OCI-LY1 (cell line): ENCODE measurements at regions not wholly inside any gene's neighbourhood (a gene's known extent, or its start where the extent isn't known, plus 50 kb on each side); places are given as distances from the start of the nearest gene placed in this dataset.

Experiments used
- H2AFZ ChIP-seq: fragments of 200-600 bp; sonication (generic), shearing (Covaris generic); 2 replicates; pipeline ENCODE4 v1.6.0; 2014; ENCODE audit warnings: antibody characterized with exemption, mild to moderate bottlenecking, low read length
- H3F3A ChIP-seq: fragments of 200-600 bp; sonication (generic), shearing (Covaris generic); 2 replicates; pipeline ENCODE4 v1.6.0; 2014; ENCODE audit warnings: mild to moderate bottlenecking, antibody characterized with exemption, low read length, moderate library complexity; ENCODE audit not compliant: insufficient read depth
- H3K27ac ChIP-seq: fragments of 200-600 bp; sonication (generic); 2 replicates; pipeline ENCODE4 v1.5.1; 2014; ENCODE audit warnings: low read length, mixed run types, mild to moderate bottlenecking, low read depth; ENCODE audit not compliant: poor library complexity, severe bottlenecking
- H3K27me3 ChIP-seq: fragments of 200-600 bp; sonication (generic); 2 replicates; pipeline ENCODE4 v1.6.0; 2014; ENCODE audit warnings: antibody characterized with exemption, mild to moderate bottlenecking, low read length, moderate library complexity; ENCODE audit not compliant: insufficient read depth
- H3K36me3 ChIP-seq: fragments of 200-600 bp; sonication (generic); 2 replicates; pipeline ENCODE4 v1.6.1; 2014; ENCODE audit warnings: mild to moderate bottlenecking, antibody characterized with exemption, low read length, moderate library complexity, mixed read lengths; ENCODE audit not compliant: insufficient read depth
- H3K4me1 ChIP-seq: fragments of 200-600 bp; sonication (generic); 2 replicates; pipeline ENCODE4 v1.5.1; 2014; ENCODE audit warnings: mild to moderate bottlenecking, low read length, moderate library complexity; ENCODE audit not compliant: insufficient read depth, severe bottlenecking
- H3K4me2 ChIP-seq: fragments of 200-600 bp; sonication (generic), shearing (Covaris generic); 2 replicates; pipeline ENCODE4 v1.6.1; 2014; ENCODE audit warnings: low read length
- H3K4me3 ChIP-seq: fragments of 200-600 bp; sonication (generic); 2 replicates; pipeline ENCODE4 v1.5.1; 2014; ENCODE audit warnings: low read length, low read depth, mild to moderate bottlenecking, mixed read lengths; ENCODE audit not compliant: poor library complexity, severe bottlenecking
- H3K79me2 ChIP-seq: fragments of 200-600 bp; shearing (Covaris generic); 2 replicates; pipeline ENCODE4 v1.6.1; 2016; ENCODE audit warnings: mixed run types, low read length, mixed read lengths; ENCODE audit not compliant: insufficient read depth
- H3K9ac ChIP-seq: fragments of 200-600 bp; sonication (generic), shearing (Covaris generic); 2 replicates; pipeline ENCODE4 v1.6.1; 2014; ENCODE audit warnings: mild to moderate bottlenecking, low read length, mixed read lengths
- H3K9me2 ChIP-seq: fragments of 200-600 bp; sonication (generic), shearing (Covaris generic); 2 replicates; pipeline ENCODE4 v1.6.1; 2014; ENCODE audit warnings: low read depth, mild to moderate bottlenecking, low read length, mixed read lengths
- H3K9me3 ChIP-seq: fragments of 200-600 bp; shearing (Covaris generic); 2 replicates; pipeline ENCODE4 v1.6.1; 2014; ENCODE audit warnings: low read length, mixed read lengths
- H4K20me1 ChIP-seq: fragments of 200-600 bp; sonication (generic), shearing (Covaris generic); 2 replicates; pipeline ENCODE4 v1.6.0; 2016; ENCODE audit warnings: mild to moderate bottlenecking, low read length; ENCODE audit not compliant: insufficient read depth
- EZH2 ChIP-seq: fragments of 200-600 bp; sonication (generic), shearing (Covaris generic); IDR thresholded peaks from 2 replicates; pipeline ENCODE4 v1.8.0; 2017; ENCODE audit warnings: borderline replicate concordance, mixed run types, mild to moderate bottlenecking, antibody characterized with exemption, low read length, moderate library complexity, mixed read lengths
- TF ChIP-seq, protein P1 (sequence below): fragments of 200-600 bp; sonication (generic), shearing (Covaris generic); IDR thresholded peaks from 2 replicates; pipeline ENCODE4 v1.5.1; 2017; ENCODE audit warnings: mild to moderate bottlenecking, antibody characterized with exemption, low read length, moderate library complexity, mixed read lengths

DNA sequence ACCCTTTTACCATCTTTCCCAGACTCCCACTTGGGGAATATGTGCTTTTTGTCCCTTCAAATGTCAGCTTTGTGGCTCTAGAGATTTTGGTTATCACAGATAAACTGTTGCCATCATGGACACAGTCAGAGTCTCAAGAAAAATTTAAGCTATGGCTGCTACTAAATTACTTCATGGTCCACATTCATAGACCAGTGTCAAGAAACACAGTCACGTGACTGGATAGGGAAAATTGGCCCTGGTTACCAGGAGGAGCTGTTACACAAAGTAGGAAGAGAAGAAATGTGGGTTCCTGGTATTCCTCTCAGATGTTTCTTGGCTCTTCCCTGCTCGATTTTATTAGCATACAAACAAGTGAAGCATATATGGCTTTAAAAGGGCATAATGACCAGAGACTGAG is 348.9 kb downstream of the NDFIP2 start:
- no peak overlapping the region for H2AFZ ChIP-seq
- H3F3A ChIP-seq: no peaks in the 10 kb centered on the region
- H4K20me1 ChIP-seq: no peaks in the 10 kb centered on the region
- H3K27me3 ChIP-seq: no peaks in the 10 kb centered on the region
- H3K4me2 ChIP-seq: no peak overlapping the region
- H3K9me3 ChIP-seq: no peaks in the 10 kb centered on the region
- TF ChIP-seq EZH2: no peak
- TF ChIP-seq, protein P1, sequence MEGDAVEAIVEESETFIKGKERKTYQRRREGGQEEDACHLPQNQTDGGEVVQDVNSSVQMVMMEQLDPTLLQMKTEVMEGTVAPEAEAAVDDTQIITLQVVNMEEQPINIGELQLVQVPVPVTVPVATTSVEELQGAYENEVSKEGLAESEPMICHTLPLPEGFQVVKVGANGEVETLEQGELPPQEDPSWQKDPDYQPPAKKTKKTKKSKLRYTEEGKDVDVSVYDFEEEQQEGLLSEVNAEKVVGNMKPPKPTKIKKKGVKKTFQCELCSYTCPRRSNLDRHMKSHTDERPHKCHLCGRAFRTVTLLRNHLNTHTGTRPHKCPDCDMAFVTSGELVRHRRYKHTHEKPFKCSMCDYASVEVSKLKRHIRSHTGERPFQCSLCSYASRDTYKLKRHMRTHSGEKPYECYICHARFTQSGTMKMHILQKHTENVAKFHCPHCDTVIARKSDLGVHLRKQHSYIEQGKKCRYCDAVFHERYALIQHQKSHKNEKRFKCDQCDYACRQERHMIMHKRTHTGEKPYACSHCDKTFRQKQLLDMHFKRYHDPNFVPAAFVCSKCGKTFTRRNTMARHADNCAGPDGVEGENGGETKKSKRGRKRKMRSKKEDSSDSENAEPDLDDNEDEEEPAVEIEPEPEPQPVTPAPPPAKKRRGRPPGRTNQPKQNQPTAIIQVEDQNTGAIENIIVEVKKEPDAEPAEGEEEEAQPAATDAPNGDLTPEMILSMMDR: no peak
- no peaks in the 10 kb centered on the region for H3K36me3 ChIP-seq
- H3K9ac ChIP-seq: no peak overlapping the region
- no peaks in the 10 kb centered on the region for H3K9me2 ChIP-seq
- no peaks in the 10 kb centered on the region for H3K79me2 ChIP-seq
- H3K4me3 ChIP-seq: no peak overlapping the region
- no peak overlapping the region for H3K27ac ChIP-seq
- H3K4me1 ChIP-seq: no peaks in the 10 kb centered on the region

DNA sequence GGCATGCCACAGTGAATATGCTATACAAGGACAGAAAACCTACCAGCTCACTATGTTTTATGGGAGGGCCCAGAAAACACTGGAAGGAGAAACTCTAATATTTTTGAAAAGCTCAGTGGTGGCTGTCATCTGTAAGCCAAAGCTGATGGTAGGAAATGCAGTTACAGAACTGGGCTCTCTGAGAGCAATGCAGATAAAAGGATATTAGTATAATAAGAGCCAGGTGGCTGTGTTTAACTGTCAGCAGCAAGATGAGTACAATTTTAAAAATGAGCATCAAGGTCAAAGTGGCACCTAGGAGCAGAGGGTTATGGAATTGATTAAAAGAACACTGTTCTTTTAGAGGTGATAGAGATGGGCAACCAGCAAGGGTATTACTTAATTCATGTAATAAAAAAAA is 345.0 kb downstream of the NDFIP2 start:
- Histone ChIP-seq H4K20me1 (no peaks in the 10 kb centered on the region), H3K27me3 (no peaks in the 10 kb centered on the region), H3K9me2 (no peaks in the 10 kb centered on the region), H3K27ac (no peak overlapping the region), H2AFZ (no peak overlapping the region), H3K9ac (no peak overlapping the region), H3K4me1 (no peaks in the 10 kb centered on the region), H3K4me3 (no peak overlapping the region), H3F3A (no peaks in the 10 kb centered on the region), H3K9me3 (no peaks in the 10 kb centered on the region), H3K79me2 (no peaks in the 10 kb centered on the region), H3K4me2 (no peak overlapping the region), H3K36me3 (no peaks in the 10 kb centered on the region)
- no peak for TF ChIP-seq EZH2
- TF ChIP-seq, protein P1: no peak

DNA sequence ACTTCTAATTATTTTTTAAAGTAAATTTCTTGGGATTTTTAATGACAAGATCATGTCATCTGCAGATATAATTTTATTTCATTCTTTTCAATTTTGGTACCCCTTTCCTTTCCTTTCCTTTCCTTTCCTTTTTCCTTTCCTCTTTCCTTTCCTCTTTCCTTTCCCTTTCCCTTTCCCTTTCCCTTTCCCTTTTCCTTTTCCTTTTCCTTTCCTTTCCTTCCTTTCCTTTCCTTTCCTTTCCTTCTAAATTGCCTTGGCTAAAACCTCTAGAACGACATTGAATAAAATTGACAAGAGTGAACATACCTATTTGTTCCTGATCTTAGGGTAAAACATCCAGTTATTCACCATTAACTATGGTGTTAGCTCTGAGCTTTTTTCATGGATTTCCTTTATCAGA is 334.1 kb downstream of the NDFIP2 start:
- H3K27me3 ChIP-seq: no peaks in the 10 kb centered on the region
- no peaks in the 10 kb centered on the region for H3K36me3 ChIP-seq
- H4K20me1 ChIP-seq: no peaks in the 10 kb centered on the region
- H3K9me3 ChIP-seq: no peaks in the 10 kb centered on the region
- H3K27ac ChIP-seq: no peak overlapping the region
- no peaks in the 10 kb centered on the region for H3F3A ChIP-seq
- H2AFZ ChIP-seq: no peak overlapping the region
- TF ChIP-seq, protein P1: no peak
- TF ChIP-seq EZH2: no peak
- H3K4me3 ChIP-seq: no peak overlapping the region
- H3K9me2 ChIP-seq: no peaks in the 10 kb centered on the region
- H3K4me2 ChIP-seq: no peak overlapping the region
- peaks cover 6% of the 10 kb centered on the region for H3K4me1 ChIP-seq
- H3K9ac ChIP-seq: no peak overlapping the region
- H3K79me2 ChIP-seq: no peaks in the 10 kb centered on the region
